HCT116 (cell line): ENCODE measurements at regions not wholly inside any gene's neighbourhood (a gene's known extent, or its start where the extent isn't known, plus 50 kb on each side); places are given as distances from the start of the nearest gene placed in this dataset.
"Not testable (repeated sequence)": the region's sequence is repeated elsewhere in the genome, so short reads cannot be mapped to it uniquely, and the experiment has no call there.

ENCODE experiments used
- CTCF ChIP-seq, 3 experiments: fragments of 200-600 bp in 1 of 3; sonication (generic) in 1 of 3; IDR thresholded peaks in 2 of 3; conservative IDR thresholded peaks in 1 of 3; 2 replicates each; pipeline ENCODE4 v1.5.1; 2012 to 2017; ENCODE audit warnings: low read depth in 2 of 3, low read length in 2 of 3, antibody characterized with exemption in 1 of 3, borderline replicate concordance in 1 of 3, control low read depth in 1 of 3, mild to moderate bottlenecking in 1 of 3, mixed read lengths in 1 of 3, mixed run types in 1 of 3, moderate library complexity in 1 of 3; ENCODE audit not compliant: insufficient read depth in 1 of 3
- EZH2 ChIP-seq: fragments of 200-600 bp; sonication (generic); IDR thresholded peaks from 2 replicates; pipeline ENCODE4 v1.6.1; 2017; ENCODE audit warnings: antibody characterized with exemption, mixed run types
- JUND ChIP-seq: IDR thresholded peaks from 2 replicates; pipeline ENCODE4 v1.6.1; 2012
- SP1 ChIP-seq: IDR thresholded peaks from 2 replicates; pipeline ENCODE4 v1.6.1; 2012; ENCODE audit warnings: low read depth
- SRF ChIP-seq: IDR thresholded peaks from 2 replicates; pipeline ENCODE4 v1.6.1; 2012; ENCODE audit warnings: low read depth

GRCh38 chr9:40909111-40909510 lies 219.4 kb downstream of the FOXD4L6 start:
- TF ChIP-seq SP1; CTCF (IDR thresholded peaks at IDR 0.05 in 2 of 3, conservative IDR thresholded peaks at IDR 0.05 in 1 of 3; ENCODE audit: borderline replicate concordance in 1 of 3, insufficient read depth in 1 of 3, low read depth in 2 of 3, low read length in 2 of 3); JUND; SRF; EZH2: not testable (repeated sequence)
